ENCODE measurements at regions not wholly inside any gene's neighbourhood (a gene's known extent, or its start where the extent isn't known, plus 50 kb on each side); places are given as distances from the start of the nearest gene placed in this dataset.

GRCh38 chr7:20846791-20847190, 60.1 kb upstream of the SP8 start:
- TF ChIP-seq CTCF (IDR thresholded peaks at IDR 0.05; ENCODE audit: extremely low read depth in 1 of 2, insufficient read depth in 1 of 2, low read depth in 1 of 2, low read length in 2 of 2) (no peak), EZH2 (IDR thresholded peaks at IDR 0.05; ENCODE audit: borderline replicate concordance, low read depth, low read length, severe bottlenecking) (no peak), POLR2A (IDR thresholded peaks at IDR 0.05; ENCODE audit: low read depth, low read length) (no peak), POLR2AphosphoS5 (IDR thresholded peaks at IDR 0.05; ENCODE audit: insufficient read depth, low read depth, low read length) (no peak)

Measured in endothelial cell of umbilical vein (primary cell).